Effector memory CD4-positive, alpha-beta T cell (primary cell): ENCODE measurements at regions not wholly inside any gene's neighbourhood (a gene's known extent, or its start where the extent isn't known, plus 50 kb on each side); places are given as distances from the start of the nearest gene placed in this dataset.
"Not testable (repeated sequence)": the region's sequence is repeated elsewhere in the genome, so short reads cannot be mapped to it uniquely, and the experiment has no call there.

Source experiments
- DNase-seq, 3 donors: peaks; one replicate each; pipeline ENCODE4 v3.0.0-alpha.2; 2020
- H3K27ac ChIP-seq: 2 replicates; pipeline ENCODE4 v1.7.0; 2013; ENCODE audit warnings: mild to moderate bottlenecking, low read length, moderate library complexity; ENCODE audit not compliant: insufficient read depth, poor library complexity, severe bottlenecking
- H3K27me3 ChIP-seq: replicated peaks from 2 replicates; pipeline ENCODE4 v1.7.0; 2013; ENCODE audit warnings: mild to moderate bottlenecking, low read length; ENCODE audit not compliant: insufficient read depth, control insufficient read depth, poor library complexity, severe bottlenecking
- H3K36me3 ChIP-seq: 2 replicates; pipeline ENCODE4 v1.7.0; 2013; ENCODE audit warnings: mild to moderate bottlenecking, low read length, moderate library complexity; ENCODE audit not compliant: control insufficient read depth, insufficient read depth
- H3K4me1 ChIP-seq: 2 replicates; pipeline ENCODE4 v1.7.0; 2013; ENCODE audit warnings: low read length, mild to moderate bottlenecking; ENCODE audit not compliant: control insufficient read depth, insufficient read depth, poor library complexity, severe bottlenecking
- H3K4me3 ChIP-seq: 2 replicates; pipeline ENCODE4 v1.7.0; 2013; ENCODE audit warnings: low read length, low read depth, mild to moderate bottlenecking; ENCODE audit not compliant: insufficient read depth, poor library complexity, severe bottlenecking
- H3K9me3 ChIP-seq: 2 replicates; pipeline ENCODE4 v1.7.0; 2013; ENCODE audit warnings: mild to moderate bottlenecking, low read length, moderate library complexity; ENCODE audit not compliant: control insufficient read depth

GRCh38 chr5:56763711-56764466, 51.5 kb upstream of the MAP3K1 start:
- Histone ChIP-seq H3K27ac (no peak overlapping the region), H3K4me3 (no peak overlapping the region), H3K27me3 (no peaks in the 10 kb centered on the region), H3K4me1 (no peaks in the 10 kb centered on the region), H3K9me3 (no peaks in the 10 kb centered on the region), H3K36me3 (no peaks in the 10 kb centered on the region)
- DNase-seq, result no peak

- H3K27me3 ChIP-seq, result no peaks in the 10 kb centered on the region
- H3K4me3 ChIP-seq, result no peak overlapping the region
- no peaks in the 10 kb centered on the region for H3K4me1 ChIP-seq
- H3K9me3 ChIP-seq, result no peaks in the 10 kb centered on the region
- no peaks in the 10 kb centered on the region for H3K36me3 ChIP-seq
- H3K27ac ChIP-seq, result no peak overlapping the region
- DNase-seq, result no peak
Observed at GRCh38 chr5:56763182-56763581, 52.2 kb upstream of the MAP3K1 start.

- Histone ChIP-seq H3K27me3 (no peaks in the 10 kb centered on the region), H3K9me3 (no peaks in the 10 kb centered on the region), H3K4me1 (no peaks in the 10 kb centered on the region), H3K27ac (no peak overlapping the region), H3K36me3 (no peaks in the 10 kb centered on the region), H3K4me3 (no peak overlapping the region)
- no peak for DNase-seq
Observed at GRCh38 chr5:56761151-56761885, 54.0 kb upstream of the MAP3K1 start.

GRCh38 chr5:56760723-56761122, 54.6 kb upstream of the MAP3K1 start:
- H3K27me3 ChIP-seq, result no peaks in the 10 kb centered on the region
- H3K4me1 ChIP-seq, result no peaks in the 10 kb centered on the region
- H3K4me3 ChIP-seq, result no peak overlapping the region
- no peaks in the 10 kb centered on the region for H3K9me3 ChIP-seq
- H3K27ac ChIP-seq, result no peak overlapping the region
- DNase-seq, result no peak
- no peaks in the 10 kb centered on the region for H3K36me3 ChIP-seq

GRCh38 chr5:56759521-56760216, 55.7 kb upstream of the MAP3K1 start:
- no peak overlapping the region for H3K27ac ChIP-seq
- H3K27me3 ChIP-seq, result no peaks in the 10 kb centered on the region
- no peaks in the 10 kb centered on the region for H3K36me3 ChIP-seq
- DNase-seq, result no peak
- H3K9me3 ChIP-seq, result no peaks in the 10 kb centered on the region
- no peak overlapping the region for H3K4me3 ChIP-seq
- no peaks in the 10 kb centered on the region for H3K4me1 ChIP-seq

- no peak overlapping the region for H3K27ac ChIP-seq
- H3K27me3 ChIP-seq, result no peaks in the 10 kb centered on the region
- no peaks in the 10 kb centered on the region for H3K4me1 ChIP-seq
- H3K36me3 ChIP-seq, result no peaks in the 10 kb centered on the region
- H3K4me3 ChIP-seq, result no peak overlapping the region
- no peak for DNase-seq
- H3K9me3 ChIP-seq, result no peaks in the 10 kb centered on the region
Observed at GRCh38 chr5:56757077-56757476, 58.3 kb upstream of the MAP3K1 start.

DNA sequence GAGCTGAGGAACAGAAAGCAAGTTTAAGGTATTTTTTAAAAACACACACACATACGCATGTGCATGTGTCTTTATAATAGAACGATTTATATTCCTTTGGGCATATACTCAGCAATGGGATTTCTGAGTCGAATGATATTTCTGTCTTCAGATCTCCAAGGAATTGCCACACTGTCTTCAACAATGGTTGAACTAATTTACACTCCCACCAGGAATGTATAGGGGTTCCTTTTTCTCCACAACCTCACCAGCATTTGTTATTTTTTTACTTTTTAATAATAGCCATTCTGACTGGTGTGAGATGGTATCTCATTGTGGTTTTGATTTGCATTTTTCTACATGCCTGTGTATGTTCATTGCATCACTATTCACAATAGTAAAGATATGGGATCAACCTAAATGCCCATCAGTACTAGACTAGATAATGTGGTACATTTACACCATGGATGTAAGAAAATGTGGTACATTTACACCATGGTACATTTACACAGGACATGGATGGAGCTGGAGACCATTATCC, 60.3 kb upstream of the MAP3K1 start:
- Histone ChIP-seq H3K4me3 (no peak overlapping the region), H3K4me1 (no peaks in the 10 kb centered on the region), H3K27ac (no peak overlapping the region), H3K27me3 (no peaks in the 10 kb centered on the region), H3K9me3 (no peaks in the 10 kb centered on the region), H3K36me3 (no peaks in the 10 kb centered on the region)
- no peak for DNase-seq

- not testable (repeated sequence) for H3K4me3 ChIP-seq, H3K27ac ChIP-seq, DNase-seq, H3K27me3 ChIP-seq, H3K36me3 ChIP-seq, H3K4me1 ChIP-seq, H3K9me3 ChIP-seq
Observed at GRCh38 chr5:56753588-56753987, 61.8 kb upstream of the MAP3K1 start.

DNA sequence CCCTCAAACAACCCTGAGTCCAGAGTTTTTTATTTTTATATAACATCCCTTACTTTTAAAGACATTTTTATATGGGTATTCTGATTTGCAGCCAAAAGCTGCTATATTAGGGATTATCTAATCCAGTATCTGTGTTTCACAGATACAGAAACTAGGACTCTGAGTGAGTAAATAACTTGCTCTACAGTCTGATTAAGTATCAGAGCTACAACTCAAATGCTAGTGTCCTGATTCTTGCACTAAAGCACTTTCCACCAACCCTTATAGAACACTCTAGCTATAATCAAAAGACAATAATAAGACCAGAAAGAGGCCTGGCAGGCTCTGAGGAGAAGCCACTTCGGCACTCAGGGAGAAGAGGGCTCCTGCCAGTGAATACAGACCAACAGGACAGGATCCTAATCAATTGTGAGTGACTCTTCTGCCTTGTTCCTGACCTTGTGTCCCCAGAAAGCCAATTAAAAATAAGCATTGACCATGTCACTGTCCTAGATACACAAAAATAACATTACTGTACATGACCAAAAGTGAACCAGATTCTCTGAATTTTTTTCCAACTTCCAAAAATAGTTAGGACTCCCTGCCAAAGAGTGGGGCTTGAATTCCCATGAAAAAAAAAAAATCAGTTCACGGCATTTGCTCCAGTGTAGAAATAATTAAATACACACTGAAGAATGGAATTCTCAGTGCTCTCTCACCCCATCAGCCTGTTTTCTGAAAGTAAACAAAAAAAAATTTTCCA, 63.6 kb upstream of the MAP3K1 start:
- Histone ChIP-seq H3K9me3 (no peaks in the 10 kb centered on the region), H3K27me3 (no peaks in the 10 kb centered on the region), H3K27ac (no peak overlapping the region), H3K4me1 (no peaks in the 10 kb centered on the region), H3K36me3 (no peaks in the 10 kb centered on the region), H3K4me3 (no peak overlapping the region)
- DNase-seq, result no peak
